HG03066 (cell line): ENCODE measurements at regions not wholly inside any gene's neighbourhood (a gene's known extent, or its start where the extent isn't known, plus 50 kb on each side); places are given as distances from the start of the nearest gene placed in this dataset.
"Not testable (repeated sequence)": the region's sequence is repeated elsewhere in the genome, so short reads cannot be mapped to it uniquely, and the experiment has no call there.

Source experiments
- ATAC-seq: cut with Tn5 transposase; IDR thresholded peaks from one replicate; pipeline ENCODE4 v1.9.1; 2021; ENCODE audit warnings: low read depth; ENCODE audit not compliant: unreplicated experiment

DNA sequence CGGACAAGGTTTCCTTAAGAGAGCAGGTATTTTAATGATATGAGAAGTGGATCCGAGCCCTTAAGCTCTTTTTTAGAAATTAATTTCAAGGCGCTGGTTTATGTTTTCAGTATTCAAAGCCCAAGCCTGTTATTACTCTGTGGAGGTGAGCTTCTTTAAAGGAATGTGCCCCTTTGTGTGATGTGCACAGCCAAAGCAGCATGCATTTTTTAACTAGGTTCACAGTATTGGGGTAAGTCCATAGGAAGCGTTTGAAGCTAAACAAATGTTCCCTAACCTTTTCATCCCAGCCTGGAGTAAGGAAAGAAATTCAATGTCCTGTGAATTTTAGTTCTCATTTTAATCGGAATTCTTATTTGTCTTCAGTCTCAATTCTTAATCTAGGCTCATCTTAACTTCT is 217.5 kb downstream of the KCTD12 start:
- ATAC-seq: no peak

GRCh38 chr13:76668141-76668540 is 218.1 kb downstream of the KCTD12 start:
- ATAC-seq: no peak

GRCh38 chr13:76667551-76667950 is 218.7 kb downstream of the KCTD12 start:
- ATAC-seq: no peak

GRCh38 chr13:76663592-76664335 is 222.4 kb downstream of the KCTD12 start:
- ATAC-seq: no peak

DNA sequence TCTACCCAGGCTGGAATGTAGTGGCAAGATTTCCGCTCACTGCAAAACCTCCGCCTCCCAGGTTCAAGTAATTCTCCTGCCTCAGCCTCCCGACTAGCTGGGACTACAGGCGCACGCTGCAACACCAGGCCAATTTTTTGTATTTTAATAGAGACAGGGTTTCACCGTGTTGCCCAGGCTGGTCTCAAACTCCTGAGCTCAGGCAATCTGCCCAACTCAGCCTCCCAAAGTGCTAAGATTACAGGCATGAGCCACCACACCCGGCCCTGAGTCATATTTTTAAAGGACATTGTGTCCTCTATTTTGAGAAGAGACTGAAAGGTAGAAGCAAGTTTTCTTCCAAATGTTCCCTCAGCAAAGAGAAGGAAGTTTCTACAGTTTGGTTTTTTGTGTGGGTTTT is 227.1 kb downstream of the KCTD12 start:
- not testable (repeated sequence) for ATAC-seq

DNA sequence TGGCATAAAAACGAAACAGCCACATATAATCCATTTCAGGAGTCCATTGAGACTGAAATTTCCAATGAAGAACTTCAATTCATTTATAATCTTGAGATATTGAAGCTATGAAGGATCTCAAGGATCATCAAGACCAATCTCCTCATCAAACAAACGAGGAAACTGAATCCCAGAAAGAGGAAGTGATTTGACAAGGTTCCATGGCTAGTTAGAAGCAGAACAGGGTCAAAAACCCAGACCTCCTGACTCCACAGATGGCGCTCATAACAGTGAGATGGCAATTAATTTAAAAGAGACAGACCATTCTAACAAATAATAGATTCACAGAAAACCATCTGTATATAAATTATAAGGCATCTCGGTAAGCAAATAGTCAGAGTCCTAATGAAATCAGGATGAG is 229.7 kb downstream of the KCTD12 start:
- no peak for ATAC-seq

DNA sequence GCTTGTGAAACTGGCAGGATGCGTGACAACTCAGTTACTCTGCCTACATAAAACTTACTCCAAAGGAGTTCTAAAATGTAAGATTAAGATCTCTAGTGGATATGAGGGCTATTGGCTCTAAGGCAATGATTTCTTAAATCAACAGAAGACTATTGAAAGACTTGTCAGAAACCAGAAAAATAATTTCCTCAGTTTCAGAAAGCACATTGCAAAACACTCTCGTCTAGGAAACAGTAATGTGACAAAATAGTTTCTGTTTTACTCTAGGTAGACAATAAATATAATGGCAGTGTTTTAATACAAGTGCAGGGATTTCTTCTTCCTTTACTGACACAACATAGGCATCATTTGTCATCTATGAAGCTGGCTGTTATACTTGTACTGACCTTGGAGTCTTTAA is 230.1 kb downstream of the KCTD12 start:
- no peak for ATAC-seq

DNA sequence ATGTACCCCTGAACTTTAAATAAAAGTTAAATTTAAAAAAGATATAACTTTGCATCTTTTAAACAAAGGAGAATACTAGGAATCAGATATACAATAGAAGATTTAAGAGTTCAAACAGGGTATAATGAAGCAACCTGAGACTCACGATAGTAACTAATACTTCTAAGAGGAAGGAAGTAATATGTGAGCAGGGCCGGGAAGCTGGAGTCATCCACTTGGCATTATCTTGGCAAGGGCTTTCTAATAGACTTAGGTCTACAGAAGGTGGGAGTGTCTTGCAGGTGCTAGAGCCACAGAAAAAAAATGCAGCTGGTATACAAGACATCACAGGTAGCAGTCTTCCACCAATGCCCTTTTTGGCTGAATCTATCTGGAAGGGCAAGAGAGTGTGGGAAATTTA is 231.9 kb downstream of the KCTD12 start:
- ATAC-seq: no peak

GRCh38 chr13:76651286-76651685 is 234.9 kb downstream of the KCTD12 start:
- ATAC-seq: no peak

- ATAC-seq: no peak
Observed at GRCh38 chr13:76647550-76647949, 238.7 kb downstream of the KCTD12 start.

DNA sequence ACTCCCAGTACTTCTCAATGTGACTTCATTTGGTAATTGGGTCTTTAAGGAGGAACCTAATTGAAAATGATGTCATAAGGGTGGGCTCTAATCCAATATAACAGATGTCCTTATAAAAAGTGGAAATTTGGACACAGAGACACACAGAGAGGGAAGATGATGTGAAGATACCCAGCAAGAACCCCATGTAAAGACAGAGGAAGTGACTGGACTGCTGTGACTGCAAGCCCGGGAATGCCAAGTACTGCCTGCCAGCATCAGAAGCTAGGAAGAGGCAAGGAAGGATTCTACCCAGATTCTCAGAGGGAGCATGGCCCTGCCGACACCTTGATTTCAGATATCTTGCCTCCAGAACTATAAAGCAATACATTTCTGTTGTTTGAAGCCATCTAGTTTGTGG is 239.3 kb downstream of the KCTD12 start:
- ATAC-seq: no peak

GRCh38 chr13:76645632-76646031 is 240.6 kb downstream of the KCTD12 start:
- no peak for ATAC-seq

- ATAC-seq: no peak
Observed at GRCh38 chr13:76644906-76645305, 241.3 kb downstream of the KCTD12 start.

DNA sequence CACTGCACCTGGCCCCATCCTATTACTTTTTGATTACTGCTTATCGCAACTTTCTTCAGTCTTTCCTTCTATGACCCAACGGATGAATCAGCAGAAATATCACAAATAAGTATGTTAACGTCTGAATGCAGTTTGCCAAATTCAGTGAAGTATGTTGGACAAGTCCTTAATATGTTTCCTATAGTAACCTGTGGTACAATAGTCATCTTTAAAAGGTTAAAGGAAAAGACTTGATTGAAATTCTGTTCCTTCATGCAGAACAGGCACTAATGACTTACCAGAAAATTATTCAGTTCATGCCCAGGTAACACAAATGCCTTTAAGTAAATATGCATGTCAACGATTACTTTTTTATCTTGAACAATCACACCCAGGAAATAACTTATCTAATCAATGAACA is 242.6 kb downstream of the KCTD12 start:
- no peak for ATAC-seq

DNA sequence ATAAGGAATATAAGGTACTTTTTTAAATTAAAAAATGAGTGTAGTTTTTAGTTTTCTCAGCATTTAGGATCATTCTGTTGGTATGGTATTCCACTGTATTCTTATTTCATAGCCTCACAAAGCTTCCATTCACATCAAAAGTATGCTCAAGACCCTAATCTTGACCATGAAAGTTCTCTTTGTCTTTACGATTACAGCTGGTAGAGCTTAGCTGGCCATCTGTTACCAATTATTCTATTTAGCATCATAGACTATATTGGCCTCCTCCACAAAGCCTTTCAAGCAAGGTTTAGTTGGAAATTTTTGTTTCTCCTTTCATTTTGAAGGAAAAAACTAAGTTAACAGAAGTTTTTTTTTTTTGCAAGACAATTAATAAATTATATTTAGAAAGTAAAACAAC is 245.1 kb downstream of the KCTD12 start:
- no peak for ATAC-seq

- ATAC-seq: no peak
Observed at GRCh38 chr13:76638882-76639281, 247.3 kb downstream of the KCTD12 start.

GRCh38 chr13:76638181-76638580 is 248.0 kb downstream of the KCTD12 start:
- ATAC-seq: no peak

GRCh38 chr13:76637641-76638141 is 248.5 kb downstream of the KCTD12 start:
- ATAC-seq: no peak

DNA sequence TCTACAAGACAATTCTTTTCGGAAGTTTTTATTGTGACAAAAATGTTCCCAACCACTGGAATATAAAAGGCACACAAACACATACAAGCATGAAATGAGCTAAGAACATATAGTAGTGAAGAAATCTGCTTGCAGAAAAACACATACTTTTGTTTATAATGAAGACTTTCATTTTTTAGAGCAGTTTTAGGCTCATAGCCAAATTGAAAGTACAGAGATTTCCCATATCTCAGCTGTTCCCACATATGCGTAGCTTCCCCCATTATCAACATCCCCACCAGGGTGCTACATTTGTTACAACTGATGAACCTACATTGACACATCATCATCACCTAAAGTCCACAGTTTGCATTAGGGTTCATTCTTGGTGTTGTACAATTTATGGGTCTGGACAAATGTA is 249.4 kb downstream of the KCTD12 start:
- ATAC-seq: no peak

DNA sequence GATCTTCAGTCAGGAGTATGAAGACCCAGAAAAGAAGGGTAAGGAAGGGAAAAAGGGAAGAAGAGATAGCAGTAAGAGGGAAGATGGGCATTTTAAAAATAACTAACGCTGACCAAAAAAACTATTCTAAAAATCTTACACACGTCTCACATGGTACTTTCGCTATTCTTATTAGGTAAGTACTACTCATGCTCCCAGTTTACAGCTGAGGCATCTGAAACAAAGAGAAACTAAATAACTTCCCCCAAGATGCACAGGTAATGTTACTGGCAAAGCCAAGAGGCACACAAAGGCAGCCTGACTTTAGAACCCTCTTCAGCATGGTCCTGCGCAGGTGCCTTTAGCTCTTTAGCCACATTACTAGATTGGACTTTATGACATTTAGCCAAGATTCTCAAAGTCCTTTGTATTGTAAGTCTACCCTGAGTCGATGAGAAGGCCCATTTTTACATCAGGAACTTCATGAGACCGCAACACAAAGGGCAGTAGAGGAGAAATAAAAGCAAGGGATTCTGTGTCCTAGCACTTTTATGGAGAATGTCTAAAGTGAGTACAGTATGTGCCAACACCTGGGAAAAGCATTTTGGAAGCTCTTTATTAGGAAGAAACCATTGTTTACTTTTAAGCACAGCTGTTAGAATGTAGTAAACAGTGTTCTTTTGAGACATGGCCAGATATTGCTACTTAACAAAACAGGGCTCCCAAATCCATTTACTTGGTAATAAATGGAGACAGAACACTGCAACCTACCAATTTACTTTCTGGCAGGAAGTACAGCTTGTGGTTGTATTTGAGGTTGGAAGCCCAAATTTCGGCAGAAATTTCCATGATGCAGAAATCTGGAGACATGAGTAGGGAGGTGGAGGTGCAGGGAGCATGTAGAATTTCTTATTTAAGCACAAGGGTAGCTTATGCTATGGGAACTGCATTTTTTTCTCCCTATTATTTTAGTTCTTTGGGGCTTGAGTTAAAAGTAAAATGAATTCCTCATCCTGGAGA is 250.7 kb downstream of the KCTD12 start:
- no peak for ATAC-seq

- no peak for ATAC-seq
Observed at GRCh38 chr13:76634431-76635191, 251.6 kb downstream of the KCTD12 start.
